GM23248 (cell line): ENCODE measurements at regions not wholly inside any gene's neighbourhood (a gene's known extent, or its start where the extent isn't known, plus 50 kb on each side); places are given as distances from the start of the nearest gene placed in this dataset.

ENCODE experiments used
- EZH2 ChIP-seq: fragments of 200-600 bp; sonication (generic); IDR thresholded peaks from 2 replicates; pipeline ENCODE4 v1.6.1; 2018; ENCODE audit warnings: antibody characterized with exemption, mild to moderate bottlenecking; ENCODE audit not compliant: insufficient read depth, poor library complexity, severe bottlenecking
- EZH2phosphoT487 ChIP-seq: fragments of 200-600 bp; sonication (generic); IDR thresholded peaks from 2 replicates; pipeline ENCODE4 v1.6.1; 2018; ENCODE audit warnings: antibody characterized with exemption, moderate library complexity, mild to moderate bottlenecking, low read depth; ENCODE audit not compliant: insufficient read depth

GRCh38 chr5:57537811-57538210, 55.2 kb upstream of the ACTBL2 start:
- no peak for TF ChIP-seq EZH2
- TF ChIP-seq EZH2phosphoT487: no peak
